Ectodermal cell (in vitro differentiated cells): ENCODE measurements at regions not wholly inside any gene's neighbourhood (a gene's known extent, or its start where the extent isn't known, plus 50 kb on each side); places are given as distances from the start of the nearest gene placed in this dataset.

Source experiments
- H3K27ac ChIP-seq: 2 replicates; pipeline ENCODE4 v1.7.0; 2013; ENCODE audit warnings: mild to moderate bottlenecking, low read depth, low read length; ENCODE audit not compliant: insufficient read depth, poor library complexity, severe bottlenecking
- H3K27me3 ChIP-seq: 2 replicates; pipeline ENCODE4 v1.7.0; 2013; ENCODE audit warnings: mild to moderate bottlenecking, low read length; ENCODE audit not compliant: insufficient read depth, control insufficient read depth, poor library complexity, severe bottlenecking
- H3K36me3 ChIP-seq: one replicate; pipeline ENCODE4 v1.7.0; 2013; ENCODE audit warnings: low read length; ENCODE audit not compliant: control insufficient read depth, insufficient read depth
- H3K4me1 ChIP-seq: one replicate; pipeline ENCODE4 v1.7.0; 2013; ENCODE audit warnings: low read length; ENCODE audit not compliant: control insufficient read depth, insufficient read depth
- H3K4me3 ChIP-seq: 2 replicates; pipeline ENCODE4 v1.7.0; 2013; ENCODE audit warnings: low read depth, low read length, control low read depth; ENCODE audit not compliant: insufficient read depth
- H3K9me3 ChIP-seq: 2 replicates; pipeline ENCODE4 v1.7.0; 2013; ENCODE audit warnings: mild to moderate bottlenecking, low read length, moderate library complexity; ENCODE audit not compliant: control insufficient read depth
- WGBS, 2 experiments: methylation state at CpG; one replicate each; pipeline ENCODE4 v1.1.7; 2013; ENCODE audit warnings: missing lambda C conversion rate in 2 of 2; 5-methylcytosine and 5-hydroxymethylcytosine counted together

DNA sequence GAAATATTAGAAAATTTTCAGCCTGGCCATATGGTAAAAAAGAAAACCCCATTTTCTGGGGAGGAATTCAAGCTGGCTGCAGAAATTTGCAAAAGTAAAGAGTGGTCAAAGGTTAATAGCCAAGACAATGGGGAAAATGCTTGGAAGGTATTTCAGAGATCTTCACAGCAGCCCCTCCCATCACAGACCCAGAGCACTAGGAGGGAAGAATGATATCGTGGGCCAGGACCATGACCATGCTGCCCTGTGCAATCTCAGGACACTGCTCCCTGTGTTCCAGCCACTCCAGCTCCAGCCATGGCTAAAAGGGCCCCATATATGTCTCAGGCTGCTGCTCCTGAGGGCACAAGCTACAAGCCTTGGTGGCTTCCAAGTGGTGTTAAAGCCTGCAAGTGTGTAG is 93.9 kb upstream of the AGAP1 start:
- Histone ChIP-seq H3K27me3 (no peaks in the 10 kb centered on the region), H3K9me3 (no peaks in the 10 kb centered on the region), H3K4me1 (no peaks in the 10 kb centered on the region), H3K36me3 (no peaks in the 10 kb centered on the region), H3K4me3 (no peak overlapping the region), H3K27ac (no peak overlapping the region)
- WGBS, 2 experiments = 74 to 79% methylated on average over 1 of the region's 1 CpG

DNA sequence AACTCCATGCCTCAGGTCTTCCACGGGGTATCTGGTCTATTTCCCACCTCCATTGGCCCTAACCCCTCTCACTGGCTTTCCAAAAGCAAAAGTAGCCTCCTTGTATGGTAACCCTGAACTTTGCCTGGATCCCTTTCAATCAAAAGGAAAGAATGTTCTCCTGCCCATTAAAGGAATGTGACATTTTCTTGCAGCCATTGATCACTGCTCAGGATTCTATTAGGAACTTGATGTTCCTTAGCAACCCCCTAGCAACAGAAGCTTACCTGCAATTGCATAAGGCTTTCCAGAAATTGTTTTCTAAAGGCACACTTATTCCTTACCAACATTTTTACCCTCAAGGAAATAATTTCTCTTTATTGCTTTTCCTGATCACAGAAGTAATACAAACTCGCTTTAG is 91.4 kb upstream of the AGAP1 start:
- no peaks in the 10 kb centered on the region for H3K9me3 ChIP-seq
- H3K4me1 ChIP-seq = no peaks in the 10 kb centered on the region
- H3K36me3 ChIP-seq = no peaks in the 10 kb centered on the region
- H3K27ac ChIP-seq = no peak overlapping the region
- whole genome bisulfite sequencing, 2 experiments = 93% methylated on average over 2 of the region's 2 CpGs
- no peaks in the 10 kb centered on the region for H3K27me3 ChIP-seq
- no peak overlapping the region for H3K4me3 ChIP-seq

- WGBS, 2 experiments = 89% methylated on average over 10 to 11 of the region's 11 CpGs
Observed at GRCh38 chr2:235405612-235406361, 88.1 kb upstream of the AGAP1 start.

DNA sequence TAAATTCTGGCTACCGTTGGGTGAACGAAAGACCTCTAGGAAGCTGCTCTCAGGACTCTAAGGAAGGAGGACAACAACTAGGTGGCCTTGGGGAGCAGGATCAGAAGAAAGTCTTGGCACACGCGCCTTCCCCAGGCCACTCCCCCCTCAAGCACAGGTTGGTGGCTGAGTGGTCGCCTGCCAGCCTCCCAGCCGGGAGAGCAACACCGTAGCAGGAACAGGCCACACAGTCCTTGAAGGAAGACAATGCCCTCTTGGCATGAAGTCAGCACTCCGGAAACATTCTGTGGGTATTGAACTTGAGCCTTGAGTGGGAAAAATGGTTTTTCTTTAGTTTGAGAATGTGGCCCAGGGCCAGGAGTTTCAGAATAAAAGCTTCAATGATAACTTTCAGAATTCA is 87.4 kb upstream of the AGAP1 start:
- H3K27me3 ChIP-seq = no peaks in the 10 kb centered on the region
- no peak overlapping the region for H3K4me3 ChIP-seq
- H3K9me3 ChIP-seq = no peaks in the 10 kb centered on the region
- no peaks in the 10 kb centered on the region for H3K36me3 ChIP-seq
- no peak overlapping the region for H3K27ac ChIP-seq
- WGBS, 2 experiments = 66 to 72% methylated on average over 8 of the region's 8 CpGs
- no peaks in the 10 kb centered on the region for H3K4me1 ChIP-seq

More at GRCh38 chr2:235405612-235406361, 88.1 kb upstream of the AGAP1 start:
- Histone ChIP-seq H3K27ac (no peak overlapping the region), H3K4me3 (no peak overlapping the region), H3K27me3 (no peaks in the 10 kb centered on the region), H3K9me3 (no peaks in the 10 kb centered on the region), H3K4me1 (no peaks in the 10 kb centered on the region), H3K36me3 (no peaks in the 10 kb centered on the region)

DNA sequence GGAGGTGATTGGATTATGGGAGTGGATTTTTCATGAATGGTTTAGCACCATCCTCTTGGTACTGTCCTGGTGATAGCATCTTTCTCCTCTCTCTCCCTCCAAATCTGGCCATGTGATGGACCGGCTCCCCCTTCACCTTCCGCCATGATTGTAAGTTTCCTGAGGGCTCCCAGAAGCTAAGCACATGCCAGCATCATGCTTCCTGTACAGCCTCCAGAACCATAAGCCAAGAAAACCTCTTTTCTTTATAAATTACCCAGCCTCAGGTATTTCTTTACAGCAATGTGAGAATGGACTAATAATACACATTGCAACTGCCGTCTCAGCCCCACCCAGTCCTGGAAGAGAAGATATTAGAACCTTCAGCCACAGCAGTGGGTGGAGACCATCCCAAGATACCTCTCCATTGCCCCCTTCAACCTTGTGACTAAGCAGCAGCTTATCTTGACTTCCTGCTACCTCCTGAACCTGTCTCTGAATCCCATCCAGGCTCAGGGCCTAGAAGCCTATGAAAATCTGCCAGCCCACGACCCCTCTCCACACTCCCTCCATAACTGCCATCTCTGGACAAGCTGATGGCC is 81.8 kb upstream of the AGAP1 start:
- Histone ChIP-seq H3K27me3 (no peaks in the 10 kb centered on the region), H3K4me1 (peaks cover 5% of the 10 kb centered on the region), H3K36me3 (no peaks in the 10 kb centered on the region), H3K9me3 (no peaks in the 10 kb centered on the region), H3K27ac (no peak overlapping the region), H3K4me3 (no peak overlapping the region)
- WGBS, 2 experiments = 93% methylated on average over 4 of the region's 4 CpGs

DNA sequence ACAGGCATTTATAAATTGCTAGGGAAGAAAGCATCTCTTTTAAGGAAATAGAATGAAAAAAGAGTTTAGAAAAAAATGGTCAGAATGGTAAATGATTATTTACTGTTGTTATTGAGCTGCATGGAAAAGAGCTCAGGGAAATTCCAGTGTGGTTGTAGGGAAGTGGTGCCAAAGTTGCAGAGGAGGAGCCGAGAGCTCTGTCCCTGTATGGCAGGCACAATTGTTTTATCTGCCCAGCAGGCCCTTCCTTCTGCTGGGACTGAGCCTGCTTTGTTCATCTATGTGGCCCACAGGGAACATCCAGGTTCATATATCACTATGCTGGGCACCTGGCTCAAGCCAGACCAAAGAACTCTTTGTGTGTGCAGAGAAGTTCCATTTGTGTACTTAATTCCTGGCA is 80.8 kb upstream of the AGAP1 start:
- Histone ChIP-seq H3K27me3 (no peaks in the 10 kb centered on the region), H3K4me1 (peaks cover 6% of the 10 kb centered on the region)

GRCh38 chr2:235414422-235414821 is 79.4 kb upstream of the AGAP1 start:
- Histone ChIP-seq H3K27ac (no peak overlapping the region), H3K4me3 (no peak overlapping the region), H3K4me1 (peaks cover 6% of the 10 kb centered on the region), H3K9me3 (no peaks in the 10 kb centered on the region), H3K36me3 (no peaks in the 10 kb centered on the region), H3K27me3 (no peaks in the 10 kb centered on the region)
- 94 to 96% methylated on average over 4 of the region's 4 CpGs for WGBS, 2 experiments

More for the DNA sequence above, 80.8 kb upstream of the AGAP1 start:
- H3K4me3 ChIP-seq = no peak overlapping the region
- no peaks in the 10 kb centered on the region for H3K36me3 ChIP-seq
- no peak overlapping the region for H3K27ac ChIP-seq
- WGBS, 2 experiments = 74 to 84% methylated on average over 1 of the region's 1 CpG
- no peaks in the 10 kb centered on the region for H3K9me3 ChIP-seq

DNA sequence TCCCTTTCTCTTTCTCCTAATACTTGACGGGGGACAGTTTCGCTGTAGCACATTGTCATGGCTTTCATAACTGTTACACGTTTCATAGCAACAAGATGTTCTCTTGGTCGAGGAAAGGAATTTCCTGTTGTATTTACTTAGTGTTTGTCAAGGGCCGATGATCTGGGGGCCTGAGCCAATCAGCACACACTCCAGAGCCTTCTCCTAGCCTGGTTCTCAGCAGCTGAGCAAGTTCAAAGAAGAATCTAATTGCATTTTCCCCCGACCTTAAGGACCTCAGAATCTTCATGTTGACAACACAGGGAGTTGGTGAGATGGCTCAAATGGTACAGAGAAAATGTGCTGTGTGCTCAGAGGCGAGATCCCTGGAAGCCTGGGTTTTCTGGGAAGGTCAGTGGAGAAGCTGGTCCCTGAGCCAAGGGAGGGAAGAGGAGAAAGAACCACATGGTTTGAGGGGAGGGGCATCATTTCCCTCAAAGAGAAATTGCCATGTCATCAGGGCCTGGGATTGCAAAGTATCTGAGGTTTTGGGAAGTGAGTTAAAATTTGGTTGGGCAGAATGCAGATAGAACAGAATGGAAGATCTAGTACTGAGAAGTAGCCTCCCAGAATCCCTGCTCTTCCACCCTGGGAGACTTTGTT is 76.9 kb upstream of the AGAP1 start:
- H3K4me1 ChIP-seq = peaks cover 6% of the 10 kb centered on the region
- H3K9me3 ChIP-seq = no peaks in the 10 kb centered on the region
- 75 to 83% methylated on average over 7 of the region's 7 CpGs for WGBS, 2 experiments
- no peaks in the 10 kb centered on the region for H3K36me3 ChIP-seq
- no peaks in the 10 kb centered on the region for H3K27me3 ChIP-seq
- H3K27ac ChIP-seq = no peak overlapping the region
- no peak overlapping the region for H3K4me3 ChIP-seq

GRCh38 chr2:235418918-235419317 is 74.9 kb upstream of the AGAP1 start:
- WGBS, 2 experiments = 92% methylated on average over 7 of the region's 7 CpGs
- Histone ChIP-seq H3K27me3 (no peaks in the 10 kb centered on the region), H3K9me3 (no peaks in the 10 kb centered on the region), H3K27ac (no peak overlapping the region), H3K36me3 (no peaks in the 10 kb centered on the region), H3K4me3 (no peak overlapping the region), H3K4me1 (peaks cover 6% of the 10 kb centered on the region)

DNA sequence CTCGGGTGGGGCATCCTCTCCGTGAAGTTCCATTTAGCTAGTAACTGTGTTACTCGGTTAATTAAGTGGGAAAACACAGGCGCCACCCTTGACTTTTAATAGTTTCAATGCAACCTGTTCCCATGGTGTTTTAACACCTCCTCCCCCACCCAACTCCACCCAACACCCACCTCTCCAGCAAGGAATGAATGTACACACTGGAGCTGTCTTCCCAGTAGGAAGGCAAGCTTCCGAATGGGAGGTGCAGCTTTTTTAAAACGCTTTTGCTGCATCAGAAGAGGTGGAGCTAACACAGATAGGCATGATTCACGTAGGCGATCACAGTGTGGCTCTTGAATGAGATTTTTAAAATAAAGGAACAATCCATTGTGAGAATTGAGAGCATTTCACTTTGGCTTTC is 73.8 kb upstream of the AGAP1 start:
- Histone ChIP-seq H3K4me1 (peaks cover 6% of the 10 kb centered on the region), H3K27ac (no peak overlapping the region), H3K9me3 (no peaks in the 10 kb centered on the region), H3K36me3 (no peaks in the 10 kb centered on the region), H3K4me3 (no peak overlapping the region), H3K27me3 (no peaks in the 10 kb centered on the region)
- 90 to 92% methylated on average over 8 of the region's 8 CpGs for WGBS, 2 experiments
